ENCODE measurements at regions not wholly inside any gene's neighbourhood (a gene's known extent, or its start where the extent isn't known, plus 50 kb on each side); places are given as distances from the start of the nearest gene placed in this dataset.

- H3K4me1 ChIP-seq: no peaks in the 10 kb centered on the region
- no peak overlapping the region for H3K27ac ChIP-seq
- H3K36me3 ChIP-seq: no peaks in the 10 kb centered on the region
- 64 to 83% (median 77%) methylated on average over 3 of the region's 3 CpGs for WGBS, 5 donors
- H3K9me3 ChIP-seq: peaks cover 0 to 6% (median 0%) of the 10 kb centered on the region in 8 donors
- DNase-seq: no peak
- TF ChIP-seq CTCF (IDR thresholded peaks at IDR 0.05 in 8 of 11, conservative IDR thresholded peaks at IDR 0.05 in 3 of 11) (no peak), POLR2AphosphoS5 (IDR thresholded peaks at IDR 0.05) (no peak), POLR2A (IDR thresholded peaks at IDR 0.05) (no peak)
- H3K27me3 ChIP-seq (replicated peaks in 1 of 7): no peaks in the 10 kb centered on the region
- intact Hi-C loops (cut with DNase I; ENCODE audit: low total_unique reads): no loop called here
- no peak overlapping the region for H3K4me3 ChIP-seq
Measured at GRCh38 chr4:137968956-137969678, 273.0 kb downstream of the SLC7A11 start.

GRCh38 chr4:137967480-137968190 is 274.5 kb downstream of the SLC7A11 start:
- H3K4me1 ChIP-seq: no peaks in the 10 kb centered on the region
- WGBS, 5 donors: 83 to 94% (median 84%) methylated on average over 6 of the region's 6 CpGs
- no peaks in the 10 kb centered on the region for H3K27me3 ChIP-seq (replicated peaks in 1 of 7)
- TF ChIP-seq POLR2AphosphoS5 (IDR thresholded peaks at IDR 0.05) (no peak), CTCF (IDR thresholded peaks at IDR 0.05 in 8 of 11, conservative IDR thresholded peaks at IDR 0.05 in 3 of 11) (no peak), POLR2A (IDR thresholded peaks at IDR 0.05) (no peak)
- intact Hi-C loops (cut with DNase I; ENCODE audit: low total_unique reads): no loop called here
- H3K9me3 ChIP-seq: peaks cover 0 to 6% (median 0%) of the 10 kb centered on the region in 8 donors
- H3K27ac ChIP-seq: no peak overlapping the region
- no peaks in the 10 kb centered on the region for H3K36me3 ChIP-seq
- no peak for DNase-seq
- H3K4me3 ChIP-seq: no peak overlapping the region

- no peak overlapping the region for H3K4me3 ChIP-seq
- no peak for DNase-seq
- H3K36me3 ChIP-seq: no peaks in the 10 kb centered on the region
- TF ChIP-seq POLR2AphosphoS5 (IDR thresholded peaks at IDR 0.05) (no peak), POLR2A (IDR thresholded peaks at IDR 0.05) (no peak), CTCF (IDR thresholded peaks at IDR 0.05 in 8 of 11, conservative IDR thresholded peaks at IDR 0.05 in 3 of 11) (no peak)
- no peaks in the 10 kb centered on the region for H3K4me1 ChIP-seq
- H3K9me3 ChIP-seq: peaks cover 0 to 6% (median 0%) of the 10 kb centered on the region in 8 donors
- H3K27me3 ChIP-seq (replicated peaks in 1 of 7): no peaks in the 10 kb centered on the region
- intact Hi-C loops (cut with DNase I; ENCODE audit: low total_unique reads): no loop called here
- WGBS, 5 donors: 73 to 79% (median 77%) methylated on average over 3 of the region's 3 CpGs
- H3K27ac ChIP-seq: no peak overlapping the region
Measured at GRCh38 chr4:137966504-137966903, 275.6 kb downstream of the SLC7A11 start.

- H3K9me3 ChIP-seq: no peaks in the 10 kb centered on the region
- no peak overlapping the region for H3K4me3 ChIP-seq
- TF ChIP-seq POLR2A (IDR thresholded peaks at IDR 0.05): no peak
- no peak for TF ChIP-seq POLR2AphosphoS5 (IDR thresholded peaks at IDR 0.05)
- H3K36me3 ChIP-seq: no peaks in the 10 kb centered on the region
- no peak overlapping the region for H3K27ac ChIP-seq
- intact Hi-C loops (cut with DNase I; ENCODE audit: low total_unique reads): no loop called here
- no peaks in the 10 kb centered on the region for H3K27me3 ChIP-seq (replicated peaks in 1 of 7)
- no peaks in the 10 kb centered on the region for H3K4me1 ChIP-seq
- DNase-seq: no peak
Measured at GRCh38 chr4:137961051-137961438, 281.1 kb downstream of the SLC7A11 start.
